Kidney epithelial cell (primary cell): ENCODE measurements at regions not wholly inside any gene's neighbourhood (a gene's known extent, or its start where the extent isn't known, plus 50 kb on each side); places are given as distances from the start of the nearest gene placed in this dataset.

Source experiments
- DNase-seq: peaks from one replicate; pipeline ENCODE4 v3.0.0-alpha.2; 2010; ENCODE audit warnings: low read depth
- H3K27me3 ChIP-seq: 2 replicates; pipeline ENCODE4 v1.6.0; 2011; ENCODE audit warnings: low read length; ENCODE audit not compliant: control insufficient read depth, insufficient read depth
- H3K36me3 ChIP-seq: 2 replicates; pipeline ENCODE4 v1.5.1; 2011; ENCODE audit warnings: low read length; ENCODE audit not compliant: control insufficient read depth, insufficient read depth
- H3K4me3 ChIP-seq: 2 replicates; pipeline ENCODE4 v1.5.1; 2011; ENCODE audit warnings: low read depth, mild to moderate bottlenecking, control low read depth, low read length
- CTCF ChIP-seq: IDR thresholded peaks from 2 replicates; pipeline ENCODE4 v1.5.1; 2011; ENCODE audit warnings: mild to moderate bottlenecking, moderate library complexity, low read length, control low read depth, inconsistent platforms; ENCODE audit not compliant: insufficient read depth, poor library complexity, severe bottlenecking

- H3K27me3 ChIP-seq: no peaks in the 10 kb centered on the region
- no peak for TF ChIP-seq CTCF
- DNase-seq: peak; percentile 53
- no peak overlapping the region for H3K4me3 ChIP-seq
- H3K36me3 ChIP-seq: no peaks in the 10 kb centered on the region
Observed at GRCh38 chr13:54210397-54211049, 1181.9 kb downstream of the OLFM4 start.

- Histone ChIP-seq H3K36me3 (no peaks in the 10 kb centered on the region), H3K4me3 (no peak overlapping the region), H3K27me3 (no peaks in the 10 kb centered on the region)
- no peak for DNase-seq
- no peak for TF ChIP-seq CTCF
Observed at GRCh38 chr13:54216221-54216620, 1187.6 kb downstream of the OLFM4 start.

GRCh38 chr13:54226876-54227275 lies 1198.3 kb downstream of the OLFM4 start:
- no peak overlapping the region for H3K4me3 ChIP-seq
- no peaks in the 10 kb centered on the region for H3K27me3 ChIP-seq
- no peaks in the 10 kb centered on the region for H3K36me3 ChIP-seq
- TF ChIP-seq CTCF: no peak
- DNase-seq: no peak

- Histone ChIP-seq H3K27me3 (no peaks in the 10 kb centered on the region), H3K36me3 (no peaks in the 10 kb centered on the region), H3K4me3 (no peak overlapping the region)
- no peak for DNase-seq
- no peak for TF ChIP-seq CTCF
Observed at GRCh38 chr13:54232700-54233099, 1204.1 kb downstream of the OLFM4 start.

GRCh38 chr13:54234607-54235006 lies 1206.0 kb downstream of the OLFM4 start:
- Histone ChIP-seq H3K4me3 (no peak overlapping the region), H3K36me3 (no peaks in the 10 kb centered on the region), H3K27me3 (no peaks in the 10 kb centered on the region)
- no peak for TF ChIP-seq CTCF
- DNase-seq: no peak

- Histone ChIP-seq H3K27me3 (no peaks in the 10 kb centered on the region), H3K4me3 (no peak overlapping the region), H3K36me3 (no peaks in the 10 kb centered on the region)
- no peak for DNase-seq
- no peak for TF ChIP-seq CTCF
Observed at GRCh38 chr13:54241719-54242118, 1213.1 kb downstream of the OLFM4 start.
